ENCODE measurements at regions not wholly inside any gene's neighbourhood (a gene's known extent, or its start where the extent isn't known, plus 50 kb on each side); places are given as distances from the start of the nearest gene placed in this dataset.
"Not testable (repeated sequence)": the region's sequence is repeated elsewhere in the genome, so short reads cannot be mapped to it uniquely, and the experiment has no call there.

GRCh38 chr9:75551861-75552260, 338.6 kb upstream of the PCSK5 start:
- no peak for DNase-seq

GRCh38 chr9:75552941-75553340, 337.5 kb upstream of the PCSK5 start:
- DNase-seq, result no peak

GRCh38 chr9:75566813-75567212, 323.7 kb upstream of the PCSK5 start:
- DNase-seq, result not testable (repeated sequence)

- no peak for DNase-seq
Observed at GRCh38 chr9:75570538-75570937, 319.9 kb upstream of the PCSK5 start.

GRCh38 chr9:75574569-75574968, 315.9 kb upstream of the PCSK5 start:
- no peak for DNase-seq

- DNase-seq, result no peak
Observed at GRCh38 chr9:75582870-75583269, 307.6 kb upstream of the PCSK5 start.

GRCh38 chr9:75588808-75589207, 301.7 kb upstream of the PCSK5 start:
- DNase-seq, result peak; percentile 3

- DNase-seq, result no peak
Observed at GRCh38 chr9:75589497-75589896, 301.0 kb upstream of the PCSK5 start.

- DNase-seq, result no peak
Observed at GRCh38 chr9:75591972-75592371, 298.5 kb upstream of the PCSK5 start.

GRCh38 chr9:75592586-75592985, 297.9 kb upstream of the PCSK5 start:
- DNase-seq, result no peak

- no peak for DNase-seq
Observed at GRCh38 chr9:75593920-75594319, 296.6 kb upstream of the PCSK5 start.

- DNase-seq, result no peak
Observed at GRCh38 chr9:75599126-75599525, 291.3 kb upstream of the PCSK5 start.

- DNase-seq, result no peak
Observed at GRCh38 chr9:75601280-75601679, 289.2 kb upstream of the PCSK5 start.

- no peak for DNase-seq
Observed at GRCh38 chr9:75602060-75602459, 288.4 kb upstream of the PCSK5 start.

GRCh38 chr9:75604661-75605060, 285.8 kb upstream of the PCSK5 start:
- no peak for DNase-seq

GRCh38 chr9:75607521-75607920, 283.0 kb upstream of the PCSK5 start:
- no peak for DNase-seq

- DNase-seq, result no peak
Observed at GRCh38 chr9:75609401-75609800, 281.1 kb upstream of the PCSK5 start.

GRCh38 chr9:75610246-75610645, 280.2 kb upstream of the PCSK5 start:
- DNase-seq, result no peak

GRCh38 chr9:75612205-75612604, 278.3 kb upstream of the PCSK5 start:
- no peak for DNase-seq

- DNase-seq, result no peak
Observed at GRCh38 chr9:75612754-75613153, 277.7 kb upstream of the PCSK5 start.

GRCh38 chr9:75615284-75615683, 275.2 kb upstream of the PCSK5 start:
- no peak for DNase-seq

GRCh38 chr9:75616052-75616451, 274.4 kb upstream of the PCSK5 start:
- DNase-seq, result no peak

GRCh38 chr9:75616841-75617566, 273.5 kb upstream of the PCSK5 start:
- DNase-seq, result no peak

- no peak for DNase-seq
Observed at GRCh38 chr9:75623462-75623861, 267.0 kb upstream of the PCSK5 start.

- DNase-seq, result no peak
Observed at GRCh38 chr9:75624998-75625397, 265.5 kb upstream of the PCSK5 start.

Measured in RPMI8226 (cell line).